ENCODE measurements at regions not wholly inside any gene's neighbourhood (a gene's known extent, or its start where the extent isn't known, plus 50 kb on each side); places are given as distances from the start of the nearest gene placed in this dataset.

- TF ChIP-seq CTCF (IDR thresholded peaks at IDR 0.05) (no peak), MXI1 (IDR thresholded peaks at IDR 0.05; ENCODE audit: low read depth, low read length) (no peak), RCOR1 (IDR thresholded peaks at IDR 0.05; ENCODE audit: low read length) (no peak), SMC3 (IDR thresholded peaks at IDR 0.05; ENCODE audit: low read depth, low read length) (no peak), EP300 (IDR thresholded peaks at IDR 0.05; ENCODE audit: borderline replicate concordance in 1 of 2, low read depth in 1 of 2, low read length in 1 of 2) (no peak), USF1 (IDR thresholded peaks at IDR 0.05; ENCODE audit: borderline replicate concordance, low read depth) (no peak), MEF2A (IDR thresholded peaks at IDR 0.05; ENCODE audit: borderline replicate concordance, low read depth) (no peak), POLR2AphosphoS5 (IDR thresholded peaks at IDR 0.05; ENCODE audit: low read depth, low read length) (no peak), CHD2 (IDR thresholded peaks at IDR 0.05; ENCODE audit: low read length, partially characterized antibody) (no peak), RFX5 (IDR thresholded peaks at IDR 0.05; ENCODE audit: low read length) (no peak), EZH2phosphoT487 (IDR thresholded peaks at IDR 0.05; ENCODE audit: borderline replicate concordance, low read depth) (no peak), NRF1 (IDR thresholded peaks at IDR 0.05; ENCODE audit: low read depth, low read length) (no peak), SIN3A (IDR thresholded peaks at IDR 0.05; ENCODE audit: borderline replicate concordance, low read depth, low read length) (no peak)
These were observed 940.0 kb downstream of the SH3BGRL start for GRCh38 chrX:82141942-82142341.

All from SK-N-SH (cell line).